ENCODE measurements at regions not wholly inside any gene's neighbourhood (a gene's known extent, or its start where the extent isn't known, plus 50 kb on each side); places are given as distances from the start of the nearest gene placed in this dataset.
"Not testable (repeated sequence)": the region's sequence is repeated elsewhere in the genome, so short reads cannot be mapped to it uniquely, and the experiment has no call there.

GRCh38 chr5:3481175-3481574 is 114.5 kb upstream of the IRX1 start:
- DNase-seq, result no peak

- no peak for DNase-seq
These were observed 120.0 kb upstream of the IRX1 start for GRCh38 chr5:3475674-3476073.

DNA sequence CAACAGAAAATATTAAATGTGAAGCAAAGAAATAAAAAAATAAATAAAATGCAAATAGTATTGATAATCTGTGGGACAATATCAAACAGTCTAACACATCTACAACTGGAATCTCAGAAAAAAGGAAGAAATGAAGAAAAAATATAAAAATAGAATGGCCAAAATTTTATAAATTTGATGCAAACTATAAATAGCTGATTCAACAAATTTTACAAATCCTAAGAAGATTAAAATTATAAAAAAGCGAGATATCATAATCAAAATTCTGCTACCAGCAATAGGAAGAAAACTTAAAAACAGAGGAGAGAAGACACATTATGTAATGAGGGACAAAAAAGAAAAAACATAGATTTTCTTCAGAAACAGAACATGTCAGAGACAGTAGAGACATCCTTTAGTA is 129.2 kb upstream of the IRX1 start:
- DNase-seq, result no peak

- DNase-seq, result no peak
These were observed 135.2 kb upstream of the IRX1 start for GRCh38 chr5:3460416-3460815.

- no peak for DNase-seq
These were observed 139.4 kb upstream of the IRX1 start for GRCh38 chr5:3456121-3456681.

GRCh38 chr5:3454028-3454427 is 141.6 kb upstream of the IRX1 start:
- not testable (repeated sequence) for DNase-seq

DNA sequence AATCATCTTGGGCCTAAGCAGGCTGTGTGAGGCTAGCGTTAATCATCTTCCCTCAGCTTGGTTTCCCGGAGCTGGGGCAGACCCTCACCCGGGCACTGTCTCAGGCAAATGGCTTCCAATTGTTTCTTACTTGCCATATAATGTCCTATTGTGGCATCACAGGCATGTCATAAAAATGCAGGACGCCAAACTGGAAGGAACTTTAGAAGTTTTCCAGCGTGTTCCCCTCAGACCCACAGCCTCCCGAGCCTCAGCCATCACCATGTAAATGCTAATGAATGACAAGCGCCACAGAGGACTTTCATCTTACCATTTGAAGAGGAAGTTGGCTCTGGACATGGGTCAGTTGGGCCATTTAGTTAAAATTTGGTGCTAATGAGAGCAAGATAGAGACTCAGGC is 143.0 kb upstream of the IRX1 start:
- no peak for DNase-seq

DNA sequence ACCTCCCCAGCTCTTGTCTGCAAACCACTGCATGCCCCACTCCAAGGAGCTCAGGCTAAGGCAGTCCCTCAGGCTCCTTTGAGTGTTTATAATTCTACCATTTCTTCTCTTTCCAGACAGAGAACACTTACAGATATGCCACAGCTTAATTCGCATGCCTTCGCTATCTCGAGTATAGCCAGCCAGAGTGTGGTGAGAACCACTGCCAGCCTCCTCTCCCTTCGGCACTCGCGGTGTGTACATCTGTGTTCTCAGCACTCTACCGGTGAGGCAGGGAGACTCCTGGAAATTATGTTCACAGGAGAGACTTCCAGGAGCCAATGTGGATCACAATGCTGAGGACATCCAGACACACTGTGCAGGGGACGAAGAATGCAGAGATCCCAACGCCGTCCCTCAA is 143.7 kb upstream of the IRX1 start:
- no peak for DNase-seq

DNA sequence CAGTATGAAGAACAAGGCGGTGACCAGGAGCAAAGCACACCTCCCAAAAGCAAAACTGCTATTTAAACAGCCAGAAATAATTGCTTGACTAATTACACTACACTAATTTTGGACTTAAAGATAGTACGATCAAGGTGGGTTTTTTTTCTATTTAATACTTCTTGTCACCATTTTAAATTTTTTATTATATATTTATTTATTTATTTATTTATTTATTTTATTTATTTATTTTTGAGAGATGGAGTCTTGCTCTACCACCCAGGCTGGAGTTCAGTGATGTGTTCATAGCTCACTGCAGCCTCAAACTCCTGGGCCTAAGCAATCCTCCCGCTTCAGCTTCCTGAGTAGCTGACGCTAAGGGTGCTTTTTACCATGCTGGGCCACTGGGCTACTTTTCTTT is 146.2 kb upstream of the IRX1 start:
- no peak for DNase-seq

DNA sequence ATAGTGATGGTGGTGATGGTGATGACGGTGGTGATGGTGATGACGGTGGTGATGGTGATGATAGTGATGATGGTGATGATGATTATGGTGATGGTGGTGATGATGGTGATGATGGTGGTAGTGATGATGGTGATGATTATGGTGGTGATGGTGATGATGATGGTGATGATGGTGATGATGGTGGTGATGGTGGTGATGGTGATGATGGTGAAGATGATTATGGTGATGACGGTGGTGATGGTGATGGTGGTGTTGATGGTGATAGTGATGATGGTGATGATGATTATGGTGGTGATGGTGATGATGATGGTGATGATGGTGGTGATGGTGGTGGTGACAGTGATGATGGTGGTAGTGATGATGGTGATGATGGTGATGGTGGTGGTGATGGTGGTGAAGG is 149.2 kb upstream of the IRX1 start:
- no peak for DNase-seq

GRCh38 chr5:3445517-3445916 is 150.1 kb upstream of the IRX1 start:
- DNase-seq, result not testable (repeated sequence)

DNA sequence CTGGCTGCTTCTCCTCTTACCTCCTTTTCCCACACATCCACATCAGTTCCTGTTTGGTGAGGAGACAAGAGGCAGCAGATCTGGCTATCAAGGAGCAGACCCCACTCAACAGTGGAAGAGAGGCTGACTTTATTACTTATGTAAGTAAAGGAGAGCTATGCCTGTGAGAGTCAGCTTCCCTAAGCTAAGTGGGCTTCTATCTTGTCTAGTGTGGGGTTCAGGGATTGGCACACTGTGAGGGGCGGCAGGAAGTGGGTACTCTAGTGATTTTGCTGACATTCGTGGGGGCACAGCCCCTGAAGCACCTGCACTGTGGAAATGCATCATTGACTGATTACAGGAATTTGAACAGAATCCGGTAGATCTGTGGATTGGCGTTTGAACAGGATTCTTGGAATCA is 163.5 kb upstream of the IRX1 start:
- DNase-seq, result no peak

GRCh38 chr5:3430691-3431090 is 164.9 kb upstream of the IRX1 start:
- DNase-seq, result no peak

- peak; percentile 79 for DNase-seq
These were observed 165.7 kb upstream of the IRX1 start for GRCh38 chr5:3429962-3430361.

GRCh38 chr5:3428334-3428733 is 167.3 kb upstream of the IRX1 start:
- DNase-seq, result peak; percentile 96

DNA sequence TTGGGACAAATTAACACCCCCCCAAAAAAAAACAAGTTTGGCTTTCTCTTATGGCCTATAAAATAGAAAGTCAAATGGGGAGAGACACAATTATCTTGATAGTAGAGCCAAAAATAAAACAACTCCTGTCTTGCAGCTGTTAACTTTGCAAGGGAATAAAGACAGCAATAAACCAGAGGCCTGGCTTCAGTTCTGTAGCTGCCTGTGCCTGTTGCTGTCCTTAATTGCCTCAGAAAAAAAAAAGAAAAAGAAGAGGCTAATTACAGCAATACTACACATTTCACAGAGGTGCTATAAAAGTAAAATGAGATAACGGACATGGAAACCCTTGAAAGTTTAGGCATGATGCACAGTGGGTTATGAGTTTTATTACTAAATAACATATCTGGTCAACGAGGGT is 170.7 kb upstream of the IRX1 start:
- DNase-seq, result no peak

- no peak for DNase-seq
These were observed 178.2 kb upstream of the IRX1 start for GRCh38 chr5:3417376-3417943.

DNA sequence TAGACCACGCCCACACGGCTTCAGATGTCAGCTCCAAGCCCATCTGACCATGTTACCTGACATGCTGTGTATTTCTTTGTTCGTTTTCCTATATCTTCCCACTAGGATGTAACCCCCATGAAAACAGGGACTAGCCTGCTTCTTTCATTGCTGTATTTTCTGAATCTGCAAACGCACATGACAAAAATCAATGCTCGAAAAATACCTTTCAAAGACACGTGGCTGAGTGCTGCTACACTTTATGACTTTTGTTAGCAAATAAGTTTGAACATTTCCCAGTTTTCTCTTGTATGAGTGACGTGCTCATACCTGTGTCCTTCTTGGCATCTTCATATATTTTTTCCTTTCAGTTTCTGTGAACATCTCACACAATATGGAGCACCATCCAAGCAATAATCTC is 181.3 kb upstream of the IRX1 start:
- no peak for DNase-seq

- no peak for DNase-seq
These were observed 183.5 kb upstream of the IRX1 start for GRCh38 chr5:3412146-3412545.

- no peak for DNase-seq
These were observed 184.3 kb upstream of the IRX1 start for GRCh38 chr5:3411363-3411762.

DNA sequence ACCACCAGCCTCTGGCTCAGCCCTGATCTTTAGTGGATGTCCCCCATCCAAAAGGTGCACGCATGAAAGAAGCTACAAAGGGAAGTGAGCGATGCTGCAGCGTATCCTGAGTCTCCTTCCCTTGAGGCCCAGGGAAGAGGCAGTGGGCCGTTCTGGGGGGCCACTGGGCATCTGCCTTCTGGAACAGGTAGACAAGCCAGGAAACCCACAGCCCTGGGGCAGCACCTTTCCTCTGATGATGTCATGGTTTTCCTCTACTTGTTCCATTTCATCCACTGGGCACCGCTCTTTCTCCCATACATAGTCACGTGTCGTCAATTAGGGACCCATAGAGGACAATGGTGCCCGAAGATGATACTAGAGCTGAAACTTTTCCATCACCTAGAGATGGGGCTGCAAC is 194.0 kb upstream of the IRX1 start:
- DNase-seq, result no peak

DNA sequence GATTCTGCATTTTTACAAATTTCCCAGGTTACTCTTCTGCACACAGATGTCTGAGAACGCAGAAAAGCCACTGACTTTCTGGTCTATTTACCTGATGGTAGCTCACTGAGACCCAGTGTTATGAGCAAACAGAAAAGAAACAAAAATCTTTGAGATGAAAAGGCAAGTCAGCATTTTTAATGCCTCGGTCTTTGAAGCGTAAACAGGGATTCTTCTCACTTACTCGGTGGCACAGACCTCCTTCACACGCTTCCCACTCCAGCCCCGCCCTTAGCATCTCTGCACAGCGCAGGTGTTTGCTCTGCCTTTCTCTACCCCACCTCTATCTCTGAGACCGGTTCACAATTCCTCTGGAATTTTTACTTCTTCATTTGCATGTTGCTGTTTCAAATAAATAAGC is 195.0 kb upstream of the IRX1 start:
- no peak for DNase-seq

GRCh38 chr5:3394891-3395599 is 200.6 kb upstream of the IRX1 start:
- peak; percentile 32 for DNase-seq

GRCh38 chr5:3393920-3394597 is 201.6 kb upstream of the IRX1 start:
- peak; percentile 87 for DNase-seq
